ENCODE measurements at regions not wholly inside any gene's neighbourhood (a gene's known extent, or its start where the extent isn't known, plus 50 kb on each side); places are given as distances from the start of the nearest gene placed in this dataset.

- TF ChIP-seq CTCF (IDR thresholded peaks at IDR 0.05) (no peak), POLR2AphosphoS5 (IDR thresholded peaks at IDR 0.05; ENCODE audit: low read depth, low read length) (no peak), SIN3A (IDR thresholded peaks at IDR 0.05; ENCODE audit: borderline replicate concordance, insufficient read depth, low read depth, low read length) (no peak), REST (IDR thresholded peaks at IDR 0.05; ENCODE audit: insufficient read depth in 1 of 2, low read depth in 2 of 2, low read length in 1 of 2) (no peak), TCF7L2 (IDR thresholded peaks at IDR 0.05; ENCODE audit: low read depth, low read length) (no peak)
These were observed 894.8 kb upstream of the EPHA5 start for GRCh38 chr4:66564901-66565651.

All from Panc1 (cell line).